ENCODE measurements at regions not wholly inside any gene's neighbourhood (a gene's known extent, or its start where the extent isn't known, plus 50 kb on each side); places are given as distances from the start of the nearest gene placed in this dataset.

- no peak for DNase-seq
Observed at GRCh38 chr6:56863366-56863765, 91.5 kb upstream of the BEND6 start.

- no peak for DNase-seq
Observed at GRCh38 chr6:56862415-56863175, 92.3 kb upstream of the BEND6 start.

- DNase-seq = no peak
Observed at GRCh38 chr6:56860475-56860874, 94.4 kb upstream of the BEND6 start.

DNA sequence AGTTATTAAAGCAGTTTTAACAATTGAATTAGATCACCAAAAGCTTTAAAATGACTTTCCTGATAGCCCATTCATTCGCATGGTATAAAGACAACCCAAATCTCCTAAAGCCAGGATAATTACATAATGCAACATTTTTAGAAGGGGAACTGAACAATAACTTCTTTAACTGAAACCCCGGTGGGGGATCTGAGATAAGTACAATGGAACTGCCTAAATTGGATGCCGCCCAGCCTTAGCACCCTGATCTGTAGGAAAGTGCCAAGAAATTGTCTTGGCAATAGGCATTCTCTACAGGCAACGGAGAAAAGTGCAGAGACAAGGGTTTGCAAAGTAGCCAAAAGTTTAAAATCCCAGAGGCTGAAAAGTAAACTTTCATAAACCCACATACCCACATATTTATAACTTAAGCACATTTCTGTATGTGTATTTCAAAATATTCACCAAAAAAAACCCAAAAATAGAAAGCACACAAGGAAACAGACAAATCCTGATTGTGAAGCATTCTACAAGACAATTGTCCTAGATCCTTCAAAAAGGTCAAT is 98.8 kb upstream of the BEND6 start:
- no peak for DNase-seq

- DNase-seq = no peak
Observed at GRCh38 chr6:56854086-56854485, 100.8 kb upstream of the BEND6 start.

GRCh38 chr6:56853541-56853940 is 101.4 kb upstream of the BEND6 start:
- DNase-seq = peak; percentile 83

GRCh38 chr6:56852260-56853010 is 102.5 kb upstream of the BEND6 start:
- no peak for DNase-seq

DNA sequence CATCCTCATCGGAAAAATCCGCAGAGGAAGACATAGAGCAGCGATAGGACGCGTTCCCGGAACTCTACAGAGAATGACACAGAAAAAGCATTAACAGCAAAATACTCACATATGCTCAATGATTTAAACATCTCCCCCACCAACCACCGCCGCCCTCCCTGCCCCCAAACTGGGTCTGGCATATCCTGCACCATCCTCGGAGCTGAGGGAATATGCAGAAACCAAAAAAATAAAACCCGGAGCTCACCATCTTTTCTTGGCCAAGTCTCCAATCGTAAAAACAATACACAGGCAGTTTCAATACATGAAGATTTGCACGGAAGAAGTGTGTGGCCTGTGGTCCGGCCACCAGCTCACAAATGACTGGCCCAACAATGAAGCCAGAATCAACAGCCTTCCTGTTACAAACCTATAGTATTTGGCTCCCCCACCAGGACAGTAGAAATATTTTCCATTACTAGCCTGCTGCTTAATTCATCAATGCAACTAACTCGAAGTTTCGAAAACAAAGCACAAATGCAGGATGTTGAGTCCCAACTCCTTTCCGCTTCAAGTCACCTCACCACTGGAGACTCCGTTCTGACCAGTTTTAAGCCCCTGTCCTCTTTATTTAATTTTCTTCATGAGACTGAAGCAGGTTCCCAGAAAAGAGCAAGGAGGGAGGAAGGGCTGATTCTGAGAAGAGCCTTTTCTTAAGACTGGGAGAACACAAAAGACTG is 103.2 kb upstream of the BEND6 start:
- DNase-seq = peak; percentile 90

GRCh38 chr6:56851074-56851473 is 103.8 kb upstream of the BEND6 start:
- no peak for DNase-seq

DNA sequence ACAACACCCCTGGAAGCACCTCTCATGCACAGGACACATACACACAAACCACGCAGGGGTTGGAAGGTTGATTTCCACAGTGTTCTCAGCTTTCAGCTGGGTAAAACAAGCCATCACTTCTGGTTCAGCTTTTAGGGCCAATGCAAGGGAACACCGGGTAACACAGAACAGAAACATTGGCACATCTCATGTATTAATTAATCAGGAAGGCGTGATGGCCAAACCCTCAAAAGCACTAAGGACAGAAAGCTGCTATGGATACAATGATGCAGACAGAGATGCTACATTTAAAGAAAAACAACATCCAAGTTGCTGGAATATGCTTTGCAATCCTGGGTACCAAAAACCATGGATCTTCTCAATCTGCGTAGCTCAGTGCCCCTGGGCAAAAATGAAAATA is 104.3 kb upstream of the BEND6 start:
- DNase-seq = no peak

GRCh38 chr6:56849896-56850295 is 105.0 kb upstream of the BEND6 start:
- DNase-seq = no peak

- no peak for DNase-seq
Observed at GRCh38 chr6:56848105-56848504, 106.8 kb upstream of the BEND6 start.

DNA sequence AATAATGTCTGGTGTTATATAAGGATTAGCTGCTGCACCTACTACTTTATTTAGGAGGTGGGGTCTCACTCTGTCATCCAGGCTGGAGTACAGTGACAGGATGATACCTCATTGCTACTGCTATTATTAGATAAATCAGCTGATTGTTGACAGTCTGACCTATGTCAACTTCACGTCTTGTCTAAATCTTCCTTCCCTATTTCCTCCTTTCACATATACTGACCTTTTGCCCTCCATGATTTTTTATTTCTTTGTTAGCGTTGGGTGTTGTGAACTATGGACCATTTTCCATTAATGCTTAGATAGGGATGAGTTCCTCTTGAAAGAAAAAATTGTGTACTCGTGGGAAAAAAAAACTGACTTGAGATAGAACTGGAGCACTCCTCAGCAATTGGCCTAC is 109.9 kb upstream of the BEND6 start:
- DNase-seq = no peak

DNA sequence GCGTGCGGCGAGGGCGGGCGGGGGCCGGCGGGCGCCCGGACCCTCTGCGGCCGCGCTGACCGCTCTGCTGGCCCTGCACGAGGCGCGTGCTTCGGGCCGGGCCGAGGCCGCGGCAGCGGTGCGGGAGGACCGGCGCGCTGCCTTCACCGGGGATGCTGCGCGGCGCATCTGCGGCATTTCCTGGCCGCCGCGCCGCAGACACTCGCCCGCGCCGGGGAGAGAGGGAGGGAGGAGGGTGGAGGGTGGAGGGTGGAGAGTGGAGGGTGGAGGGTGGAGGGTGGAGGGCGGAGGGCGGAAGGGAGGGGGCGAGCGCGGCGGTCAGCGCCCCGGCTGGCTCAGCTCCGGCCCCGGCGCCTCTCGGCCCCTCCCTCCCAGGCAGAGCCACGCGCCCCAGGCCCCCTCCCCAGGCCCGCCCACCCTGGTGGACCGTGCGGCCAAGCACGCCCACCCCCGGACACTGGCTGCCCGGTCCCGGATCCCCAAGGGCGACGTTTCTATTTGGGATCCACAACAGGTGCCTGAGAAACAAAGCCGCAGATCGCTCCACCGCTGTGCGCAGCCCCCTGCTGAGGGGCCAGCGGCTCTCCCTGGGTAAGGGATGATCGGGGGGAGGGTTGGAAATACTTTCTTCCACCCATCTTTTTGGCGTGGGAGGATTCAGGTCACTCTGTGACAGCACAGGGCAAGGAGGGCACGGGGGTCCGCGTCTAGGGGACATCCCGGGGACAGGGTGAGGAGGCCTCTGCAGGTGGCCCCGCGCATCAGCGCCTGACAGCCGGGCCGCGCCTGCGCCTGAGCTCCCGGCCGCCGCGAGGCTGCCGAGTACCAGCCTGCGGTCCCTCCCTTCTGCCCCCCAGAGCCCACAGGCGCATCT is 111.2 kb upstream of the BEND6 start:
- peak; percentile 95 for DNase-seq

DNA sequence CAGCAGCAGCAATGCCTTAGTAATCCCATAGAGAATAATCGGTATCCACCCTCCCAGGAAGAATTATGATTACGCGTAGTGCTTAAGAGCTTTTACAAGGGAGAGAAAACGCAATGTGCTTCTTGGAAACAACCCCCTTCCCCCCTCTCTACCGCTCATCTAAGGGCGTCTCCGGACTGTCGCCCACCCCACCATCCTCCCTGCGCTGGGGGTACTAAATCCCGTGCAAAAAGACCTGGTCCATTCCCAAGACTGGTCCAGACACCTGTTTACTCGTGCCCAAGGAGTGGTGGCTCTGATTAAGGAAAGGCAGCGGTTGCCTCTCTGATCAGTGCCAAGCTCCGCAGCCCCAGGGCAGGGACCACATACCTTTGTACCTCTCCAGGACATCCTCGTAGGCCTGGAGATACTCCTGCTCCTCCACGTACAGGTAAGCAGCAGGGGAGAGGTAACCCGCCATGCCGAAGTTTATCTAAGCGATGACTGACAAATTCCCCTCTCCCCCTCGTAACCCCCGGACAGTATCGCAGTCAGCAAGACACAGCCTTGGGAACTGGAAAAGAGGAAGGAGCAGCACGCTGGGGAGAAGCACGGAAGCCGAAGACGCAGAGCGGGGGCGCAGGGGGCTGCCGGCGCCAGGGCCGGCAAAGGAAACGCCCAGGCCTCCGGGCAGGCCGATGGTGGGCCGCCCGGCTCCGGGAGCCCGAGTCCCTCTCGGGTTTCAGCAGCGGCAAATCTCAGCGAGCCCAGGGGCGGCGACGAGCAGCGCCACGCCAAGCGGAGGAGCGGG is 112.0 kb upstream of the BEND6 start:
- peak; percentile 95 for DNase-seq

GRCh38 chr6:56841751-56842150 is 113.2 kb upstream of the BEND6 start:
- no peak for DNase-seq

GRCh38 chr6:56841381-56841749 is 113.5 kb upstream of the BEND6 start:
- DNase-seq = no peak

DNA sequence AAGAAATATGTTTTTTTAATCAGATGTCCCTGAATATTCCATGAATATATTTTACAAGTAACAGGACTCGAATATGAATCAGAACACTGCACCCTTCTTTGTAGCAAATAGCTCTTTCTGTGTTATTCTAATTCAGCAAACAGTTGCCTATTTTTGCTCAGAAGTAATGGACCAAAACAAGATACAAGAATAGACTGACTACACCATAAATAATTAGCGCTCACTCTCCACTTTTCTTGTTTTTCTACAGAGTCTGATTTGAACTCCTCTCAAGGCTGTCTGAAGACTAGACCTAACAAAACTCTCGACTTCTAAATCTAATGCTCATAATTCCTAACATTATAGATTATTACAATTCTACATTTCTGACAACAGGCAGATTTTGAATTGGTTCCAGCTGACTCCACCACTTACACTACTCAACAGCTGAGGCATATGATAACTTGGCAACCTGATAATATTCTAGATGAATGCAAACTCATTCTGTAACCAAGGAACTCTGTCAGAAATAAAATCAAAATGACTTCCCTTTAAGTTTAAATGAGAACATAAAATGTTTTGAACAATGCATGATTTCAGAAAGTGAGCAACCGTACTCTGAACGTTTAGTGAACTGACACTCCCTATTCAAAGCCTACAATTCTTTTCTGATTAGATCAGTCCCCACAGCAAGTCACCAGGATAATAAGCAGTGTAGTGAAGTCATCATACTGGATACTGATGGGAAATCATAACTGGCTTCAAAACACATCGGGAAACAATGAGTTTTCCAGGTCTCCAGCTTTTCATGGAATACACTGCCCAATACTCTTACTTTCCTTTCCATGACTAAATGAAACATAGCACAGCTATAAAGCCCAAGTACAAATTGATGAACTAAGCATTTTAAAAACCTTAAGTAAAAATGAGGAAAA is 114.2 kb upstream of the BEND6 start:
- DNase-seq = peak; percentile 55

DNA sequence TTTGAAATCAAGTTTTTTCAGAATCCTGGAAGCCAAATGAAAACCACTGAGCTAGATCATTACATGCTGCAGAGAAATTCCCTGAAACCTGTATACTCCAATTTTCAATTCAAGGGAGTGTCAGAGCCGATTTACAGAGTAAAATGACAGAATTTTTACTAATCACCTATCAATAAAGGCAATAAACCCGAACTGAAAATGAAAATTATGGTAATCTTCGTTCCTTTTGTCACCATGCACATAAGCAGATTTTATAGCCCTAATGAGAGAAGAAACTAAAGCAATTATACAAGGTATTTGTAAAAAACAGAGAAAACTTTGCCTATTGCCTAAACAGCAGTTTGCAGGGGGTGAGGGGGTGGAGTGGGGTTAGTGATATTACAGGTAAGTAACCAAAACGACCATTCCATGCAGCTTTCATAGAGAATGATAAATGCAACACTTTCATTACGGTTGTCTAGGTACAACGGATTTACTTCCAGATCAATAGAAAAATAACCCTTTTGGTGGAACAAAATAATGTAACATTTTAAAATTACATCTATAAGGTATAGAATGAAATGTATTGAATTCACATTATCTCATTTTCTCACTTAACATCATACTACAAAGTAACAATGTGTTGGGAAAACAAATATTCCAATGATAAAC is 115.2 kb upstream of the BEND6 start:
- no peak for DNase-seq

- peak; percentile 24 for DNase-seq
Observed at GRCh38 chr6:56838965-56839364, 115.9 kb upstream of the BEND6 start.

Measured in NCI-H82 (cell line).